ENCODE measurements at regions not wholly inside any gene's neighbourhood (a gene's known extent, or its start where the extent isn't known, plus 50 kb on each side); places are given as distances from the start of the nearest gene placed in this dataset.

DNA sequence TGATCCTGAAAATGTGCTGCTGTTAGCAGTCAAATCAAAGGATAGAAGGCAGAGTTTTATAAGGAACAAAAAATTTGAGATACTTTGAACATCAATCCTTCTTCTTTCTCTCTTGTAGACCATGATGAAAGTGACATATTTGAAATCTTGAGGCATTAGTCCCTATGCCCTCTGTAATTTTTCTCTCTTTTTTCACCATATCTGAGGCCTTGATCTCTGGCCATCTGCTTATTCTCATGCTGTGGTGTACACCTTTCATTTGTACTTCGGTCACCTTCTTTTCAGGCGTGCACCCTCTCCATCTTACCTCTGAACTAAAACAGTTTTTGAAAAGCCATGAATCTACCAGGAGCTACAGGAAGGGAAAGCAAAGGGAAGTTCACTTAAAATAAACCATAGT lies 420.9 kb downstream of the C12orf50 start:
- TF ChIP-seq CTCF (IDR thresholded peaks at IDR 0.05), result no peak
- no peaks in the 10 kb centered on the region for H3K79me2 ChIP-seq
- no peak overlapping the region for H3K4me3 ChIP-seq (ENCODE audit: low read depth, low read length)
- no peak overlapping the region for H2AFZ ChIP-seq
- H3K9ac ChIP-seq, result no peak overlapping the region
- no peaks in the 10 kb centered on the region for H3K9me3 ChIP-seq (ENCODE audit: control insufficient read depth, low read length)
- H3K4me1 ChIP-seq, result no peaks in the 10 kb centered on the region
- H3K36me3 ChIP-seq (ENCODE audit: control insufficient read depth, insufficient read depth, low read length), result no peaks in the 10 kb centered on the region
- no peaks in the 10 kb centered on the region for H3K27me3 ChIP-seq (ENCODE audit: control insufficient read depth, insufficient read depth, low read length)
- no peak overlapping the region for H3K27ac ChIP-seq
- no peak overlapping the region for H3K4me2 ChIP-seq (ENCODE audit: low read length)

- Histone ChIP-seq H3K9ac (no peak overlapping the region), H3K27me3 (ENCODE audit: control insufficient read depth, insufficient read depth, low read length) (no peaks in the 10 kb centered on the region), H3K36me3 (ENCODE audit: control insufficient read depth, insufficient read depth, low read length) (no peaks in the 10 kb centered on the region), H3K9me3 (ENCODE audit: control insufficient read depth, low read length) (no peaks in the 10 kb centered on the region), H3K4me2 (ENCODE audit: low read length) (no peak overlapping the region), H3K4me1 (no peaks in the 10 kb centered on the region), H3K27ac (no peak overlapping the region), H2AFZ (no peak overlapping the region), H3K79me2 (no peaks in the 10 kb centered on the region), H3K4me3 (ENCODE audit: low read depth, low read length) (no peak overlapping the region)
- TF ChIP-seq CTCF (IDR thresholded peaks at IDR 0.05), result no peak
These were observed 425.5 kb downstream of the C12orf50 start for GRCh38 chr12:87603727-87604126.

DNA sequence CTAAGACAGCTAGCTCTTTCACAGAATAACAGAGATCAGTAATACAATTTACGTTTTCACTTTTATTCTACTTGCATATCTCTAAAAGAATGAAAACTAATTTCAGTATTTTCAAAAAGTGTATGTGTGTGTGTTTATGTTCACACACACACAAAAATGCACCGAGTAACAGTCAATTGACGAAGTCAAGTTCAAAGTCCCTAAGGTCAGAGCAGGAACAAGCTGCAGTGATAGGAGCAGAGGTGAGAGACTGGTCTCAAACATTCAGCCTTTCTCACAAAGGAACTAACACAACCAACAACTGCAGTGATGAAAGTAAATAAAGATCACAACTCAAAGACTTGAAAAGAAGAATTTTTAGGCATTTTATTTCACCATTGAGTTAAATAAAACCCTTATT lies 429.7 kb downstream of the C12orf50 start:
- no peaks in the 10 kb centered on the region for H3K79me2 ChIP-seq
- no peak overlapping the region for H3K27ac ChIP-seq
- no peaks in the 10 kb centered on the region for H3K9me3 ChIP-seq (ENCODE audit: control insufficient read depth, low read length)
- H3K4me1 ChIP-seq, result no peaks in the 10 kb centered on the region
- no peaks in the 10 kb centered on the region for H3K27me3 ChIP-seq (ENCODE audit: control insufficient read depth, insufficient read depth, low read length)
- no peak overlapping the region for H3K9ac ChIP-seq
- no peak for TF ChIP-seq CTCF (IDR thresholded peaks at IDR 0.05)
- no peaks in the 10 kb centered on the region for H3K36me3 ChIP-seq (ENCODE audit: control insufficient read depth, insufficient read depth, low read length)
- no peak overlapping the region for H2AFZ ChIP-seq
- no peak overlapping the region for H3K4me2 ChIP-seq (ENCODE audit: low read length)
- no peak overlapping the region for H3K4me3 ChIP-seq (ENCODE audit: low read depth, low read length)

DNA sequence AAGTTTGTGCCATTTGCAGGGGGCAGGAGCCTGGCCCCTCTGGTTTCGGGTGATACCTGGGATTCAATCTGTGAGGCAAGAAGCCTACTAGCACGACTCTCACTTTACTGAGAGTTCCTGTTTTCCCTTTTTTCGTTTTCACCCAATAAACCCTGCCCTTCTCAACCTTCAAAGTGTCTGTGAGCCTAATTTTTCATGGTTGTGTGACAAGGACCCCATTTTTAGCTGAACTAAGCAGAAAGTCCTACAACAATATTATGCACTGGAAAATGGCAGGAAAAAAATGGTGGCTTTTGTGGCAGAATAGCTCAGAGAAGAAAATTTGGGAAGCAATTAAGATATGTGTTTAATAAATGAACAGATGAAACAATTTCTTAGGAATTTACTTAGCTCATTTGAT lies 432.1 kb downstream of the C12orf50 start:
- no peaks in the 10 kb centered on the region for H3K9me3 ChIP-seq (ENCODE audit: control insufficient read depth, low read length)
- H3K4me2 ChIP-seq (ENCODE audit: low read length), result no peak overlapping the region
- H3K9ac ChIP-seq, result no peak overlapping the region
- H3K79me2 ChIP-seq, result no peaks in the 10 kb centered on the region
- H3K4me1 ChIP-seq, result no peaks in the 10 kb centered on the region
- no peak overlapping the region for H3K27ac ChIP-seq
- TF ChIP-seq CTCF (IDR thresholded peaks at IDR 0.05), result no peak
- no peaks in the 10 kb centered on the region for H3K36me3 ChIP-seq (ENCODE audit: control insufficient read depth, insufficient read depth, low read length)
- H2AFZ ChIP-seq, result no peak overlapping the region
- H3K4me3 ChIP-seq (ENCODE audit: low read depth, low read length), result no peak overlapping the region
- H3K27me3 ChIP-seq (ENCODE audit: control insufficient read depth, insufficient read depth, low read length), result no peaks in the 10 kb centered on the region

GRCh38 chr12:87596636-87597035 lies 432.6 kb downstream of the C12orf50 start:
- Histone ChIP-seq H3K27me3 (ENCODE audit: control insufficient read depth, insufficient read depth, low read length) (no peaks in the 10 kb centered on the region), H3K4me2 (ENCODE audit: low read length) (no peak overlapping the region), H3K27ac (no peak overlapping the region), H3K9ac (no peak overlapping the region), H3K79me2 (no peaks in the 10 kb centered on the region), H3K4me3 (ENCODE audit: low read depth, low read length) (no peak overlapping the region), H3K9me3 (ENCODE audit: control insufficient read depth, low read length) (no peaks in the 10 kb centered on the region), H3K4me1 (no peaks in the 10 kb centered on the region), H2AFZ (no peak overlapping the region), H3K36me3 (ENCODE audit: control insufficient read depth, insufficient read depth, low read length) (no peaks in the 10 kb centered on the region)
- no peak for TF ChIP-seq CTCF (IDR thresholded peaks at IDR 0.05)

Measured in parathyroid adenoma (tissue), 2 donors.